Daoy (cell line): ENCODE measurements at regions not wholly inside any gene's neighbourhood (a gene's known extent, or its start where the extent isn't known, plus 50 kb on each side); places are given as distances from the start of the nearest gene placed in this dataset.
"Not testable (repeated sequence)": the region's sequence is repeated elsewhere in the genome, so short reads cannot be mapped to it uniquely, and the experiment has no call there.

Experiments
- DNase-seq: peaks from one replicate; pipeline ENCODE4 v3.0.0-alpha.2; 2015; ENCODE audit warnings: low read depth

DNA sequence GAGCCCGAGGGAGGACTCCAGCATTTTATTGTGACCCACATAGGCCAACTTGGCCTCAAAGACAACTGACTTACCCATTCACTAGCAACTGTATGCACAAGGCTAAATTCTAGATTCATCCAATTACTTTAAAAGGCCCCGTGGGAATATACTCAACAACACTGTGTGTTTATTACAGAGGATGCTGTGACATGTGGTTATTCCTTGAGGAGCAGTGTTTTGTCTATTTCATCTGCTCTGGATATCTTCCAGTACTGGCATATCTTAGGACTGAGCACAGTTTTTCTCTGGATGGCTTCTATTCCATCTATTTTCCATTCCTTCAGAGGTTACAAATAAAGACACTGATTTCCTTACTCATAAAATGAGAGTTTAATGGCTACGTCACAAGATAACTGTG, 87.2 kb upstream of the KRAS start:
- DNase-seq: no peak

DNA sequence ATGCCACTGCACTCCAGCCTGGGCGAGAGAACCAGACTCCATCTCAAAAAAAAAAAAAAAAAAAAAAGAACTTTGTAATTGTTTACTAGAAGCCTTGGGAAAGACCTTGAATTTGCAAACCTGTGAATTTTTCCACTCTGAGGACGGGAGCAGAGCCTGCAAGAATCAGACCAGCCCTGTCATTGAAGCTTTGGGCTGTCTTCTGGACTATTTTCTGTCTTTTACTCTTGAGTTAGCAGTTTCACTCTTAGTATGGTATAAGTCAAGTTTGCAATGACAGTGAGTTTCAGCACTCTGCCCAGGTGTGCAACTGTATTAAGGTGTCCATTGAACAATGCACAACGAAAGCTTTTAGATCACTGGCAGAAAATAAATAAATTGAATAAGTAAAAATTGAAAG, 81.4 kb upstream of the KRAS start:
- DNase-seq: no peak

DNA sequence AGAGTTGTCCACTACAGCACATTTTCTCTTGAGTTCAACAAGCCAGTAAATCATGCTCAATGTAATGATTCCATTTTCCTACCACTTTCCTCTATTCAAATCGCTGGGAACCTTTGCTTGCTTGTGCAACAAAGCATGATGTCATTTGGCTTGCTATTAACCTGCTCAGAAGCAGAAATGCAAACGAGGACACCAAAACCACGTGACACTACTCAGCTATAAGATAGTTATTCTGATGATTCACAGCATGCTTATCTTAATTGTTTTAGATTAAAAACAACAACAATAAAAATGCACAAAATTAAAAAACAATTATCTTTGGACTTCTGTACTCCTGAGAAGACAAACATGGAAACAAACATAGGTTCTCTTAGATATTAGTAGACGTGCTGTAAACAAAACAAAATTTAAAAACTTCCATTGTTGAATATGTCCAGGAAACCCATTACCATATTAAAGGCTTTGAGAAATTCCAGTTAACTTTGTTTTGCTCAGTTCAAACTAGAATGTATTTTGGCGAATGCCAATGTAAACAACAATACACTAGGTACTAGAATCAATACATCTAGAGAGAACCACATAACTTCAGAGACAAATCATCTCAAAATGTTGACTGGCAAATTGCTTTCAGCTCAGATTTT, 77.5 kb upstream of the KRAS start:
- peak; percentile 28 for DNase-seq

DNA sequence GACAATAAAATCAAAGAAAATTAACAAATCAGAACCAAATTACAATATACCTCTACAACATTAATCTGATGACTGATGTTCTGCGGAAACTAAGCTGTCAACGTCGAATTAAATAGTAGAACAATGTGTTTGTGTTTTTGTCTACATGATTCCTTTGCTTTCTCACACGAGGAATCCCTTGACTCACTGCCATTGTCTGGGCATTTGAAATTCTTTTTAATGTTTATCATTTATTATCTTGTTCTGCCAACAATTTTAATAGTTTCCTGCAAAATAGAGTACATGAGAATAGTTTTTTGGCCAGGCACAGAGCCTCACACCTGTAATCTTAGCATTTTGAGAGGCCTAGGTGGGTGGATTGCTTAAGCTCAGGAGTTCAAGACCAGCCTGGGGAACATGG, 76.6 kb upstream of the KRAS start:
- DNase-seq: no peak

DNA sequence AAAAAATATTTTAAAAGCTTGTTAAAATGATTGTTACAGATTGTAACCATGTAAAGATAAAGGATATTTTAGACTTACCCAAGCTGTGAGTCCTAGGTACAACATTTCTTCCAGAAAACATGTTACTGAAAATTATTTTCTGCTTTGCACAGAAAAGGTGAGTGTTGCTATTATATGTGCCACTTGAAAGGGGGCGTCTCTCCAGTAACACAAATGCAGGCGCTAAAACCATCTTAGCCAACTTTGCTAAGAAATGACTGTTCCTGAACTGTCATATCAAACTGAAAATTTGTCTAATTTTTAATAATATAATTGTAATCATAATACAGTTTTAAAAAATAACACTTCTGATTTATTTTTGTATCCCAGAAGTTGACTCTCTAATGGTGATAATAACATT, 75.6 kb upstream of the KRAS start:
- DNase-seq: no peak

DNA sequence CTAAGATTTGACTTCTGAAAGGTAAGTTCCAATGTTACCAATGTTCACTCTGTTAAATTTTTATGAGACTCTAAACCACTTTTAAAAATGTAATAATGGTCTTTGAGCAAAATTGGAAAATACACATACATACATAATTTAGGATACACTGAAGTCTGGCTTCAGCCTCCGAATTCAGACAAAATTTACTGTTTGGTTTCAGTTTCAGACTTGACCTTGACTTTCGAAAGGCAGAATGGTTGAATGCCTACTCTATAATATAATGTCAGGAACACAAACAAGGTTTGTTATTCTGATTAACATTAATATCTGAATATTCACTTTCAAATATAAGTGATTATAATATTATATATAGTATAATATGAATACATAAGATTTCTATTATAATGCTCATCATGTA, 74.1 kb upstream of the KRAS start:
- DNase-seq: no peak

DNA sequence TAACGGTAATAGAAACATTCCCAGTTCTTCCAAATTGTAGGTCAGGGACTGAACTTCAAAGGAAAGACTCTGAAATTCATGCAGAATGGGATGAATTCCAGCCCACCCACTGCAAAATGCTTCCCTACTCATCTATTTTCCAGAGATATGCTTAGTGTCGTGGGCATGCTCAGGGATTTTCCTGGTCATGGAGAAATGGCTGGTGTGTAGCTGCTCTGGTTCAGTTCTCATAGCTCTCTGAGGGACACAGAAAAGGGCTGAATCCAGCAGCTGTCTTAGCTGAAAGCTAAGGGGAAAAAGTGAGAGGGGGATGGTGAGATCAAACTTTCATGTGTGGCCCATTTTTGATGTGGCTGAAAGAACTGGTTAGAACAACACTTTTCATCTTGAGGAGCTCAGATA, 72.9 kb upstream of the KRAS start:
- DNase-seq: no peak

DNA sequence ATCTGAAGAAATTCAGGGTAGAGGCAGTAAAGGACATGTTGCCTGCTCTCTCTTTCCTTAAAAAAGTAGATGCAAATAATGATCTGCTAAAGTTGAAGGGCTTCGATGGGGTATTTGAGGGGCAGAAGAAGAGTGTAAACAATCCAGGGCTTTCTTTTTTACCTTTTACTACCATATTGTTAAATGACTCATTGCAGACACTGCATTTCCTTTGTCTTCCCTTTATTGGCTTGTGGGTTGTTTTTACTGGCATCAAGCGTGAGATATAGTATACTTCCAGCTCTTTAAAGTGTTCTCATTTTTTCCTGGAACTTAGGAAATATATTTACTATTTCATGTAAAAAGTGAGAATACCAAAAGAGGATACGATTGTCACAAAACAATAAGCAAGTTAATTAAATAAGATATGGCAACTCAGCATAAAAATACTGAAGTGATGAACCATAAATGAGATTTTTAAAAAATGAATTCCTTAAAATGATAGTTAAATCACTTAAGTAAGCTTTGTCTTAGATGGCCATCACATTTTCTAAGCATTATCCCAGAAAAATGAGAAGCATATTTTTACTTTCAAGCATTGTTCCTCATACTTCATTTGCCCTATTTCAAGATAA, 72.3 kb upstream of the KRAS start:
- DNase-seq: peak; percentile 60

DNA sequence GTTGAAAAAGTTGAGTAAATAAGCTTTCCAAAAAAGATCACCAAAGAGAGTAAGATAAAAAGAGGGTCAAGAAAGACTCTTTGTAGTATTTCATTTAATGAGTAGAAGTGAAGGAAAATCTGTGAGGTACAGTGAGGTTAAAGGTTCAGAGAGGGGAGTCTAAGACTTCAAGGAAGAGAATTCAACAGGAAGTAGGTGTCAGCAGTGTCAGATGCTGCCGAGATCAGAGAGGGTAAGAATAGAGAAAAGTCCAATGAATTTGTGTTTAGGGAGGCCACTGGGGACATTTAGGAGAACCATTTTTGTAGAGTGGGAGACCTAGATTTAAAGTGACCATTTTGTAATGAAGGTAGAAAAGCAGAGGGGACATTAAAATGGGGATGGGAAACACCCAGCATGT, 71.6 kb upstream of the KRAS start:
- no peak for DNase-seq

DNA sequence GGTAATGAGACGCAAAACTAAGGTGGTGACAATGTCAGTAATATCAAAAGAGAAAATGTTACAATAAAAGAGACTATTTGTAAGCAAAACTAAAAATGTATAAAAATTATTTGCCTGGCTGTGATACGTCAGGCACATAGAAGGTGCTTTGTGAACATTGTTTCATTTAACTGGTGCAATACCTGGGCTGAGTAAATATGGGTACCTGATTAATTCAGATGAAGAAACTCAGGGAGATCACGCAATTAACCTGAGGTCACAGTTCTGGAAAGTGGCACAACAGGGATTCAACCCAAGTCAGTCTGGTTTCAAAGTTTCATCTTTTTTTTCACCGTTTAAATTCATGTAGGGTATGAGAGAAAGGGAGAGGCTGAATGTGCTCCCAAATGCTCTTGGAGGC, 71.0 kb upstream of the KRAS start:
- DNase-seq: no peak

DNA sequence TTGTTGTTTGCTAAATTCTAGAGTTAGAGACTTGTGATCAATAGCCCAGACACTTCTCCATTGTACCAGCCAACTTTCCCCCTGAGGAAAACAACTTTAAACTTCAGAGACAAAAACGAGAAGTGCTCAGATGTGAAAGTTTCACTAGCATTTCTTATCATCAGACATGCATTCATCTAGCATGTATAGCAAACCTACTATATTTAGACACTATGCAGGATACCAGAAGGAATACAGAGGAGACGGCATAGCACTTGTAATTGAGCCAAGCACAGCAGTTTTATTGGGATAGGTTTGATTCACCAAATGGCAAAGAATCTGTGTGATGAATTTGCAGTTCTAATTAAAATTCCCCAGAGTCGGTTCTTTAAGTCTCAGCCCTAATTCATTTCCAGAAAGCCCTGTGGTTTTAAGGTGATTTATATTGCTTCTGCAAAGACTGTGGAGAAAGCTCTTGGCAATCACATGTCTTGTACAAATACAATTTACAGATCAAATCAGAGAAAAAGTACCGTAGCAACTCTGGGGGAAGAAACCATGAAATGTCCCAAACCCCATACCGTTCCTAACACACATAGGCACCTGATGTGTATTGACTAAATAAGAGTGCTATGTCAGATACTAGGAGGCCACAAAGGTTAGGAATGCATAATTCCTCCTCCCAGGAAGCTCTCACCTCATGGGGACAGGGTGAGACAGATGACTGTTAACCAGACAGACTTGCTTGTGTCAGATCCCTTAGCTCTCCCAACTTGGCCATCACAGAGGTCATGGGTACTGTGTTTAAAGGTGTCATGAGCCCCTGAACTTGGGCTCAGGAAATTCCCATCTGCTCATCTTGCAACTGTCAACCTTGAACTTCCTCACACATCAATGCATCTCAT, 69.6 kb upstream of the KRAS start:
- no peak for DNase-seq

DNA sequence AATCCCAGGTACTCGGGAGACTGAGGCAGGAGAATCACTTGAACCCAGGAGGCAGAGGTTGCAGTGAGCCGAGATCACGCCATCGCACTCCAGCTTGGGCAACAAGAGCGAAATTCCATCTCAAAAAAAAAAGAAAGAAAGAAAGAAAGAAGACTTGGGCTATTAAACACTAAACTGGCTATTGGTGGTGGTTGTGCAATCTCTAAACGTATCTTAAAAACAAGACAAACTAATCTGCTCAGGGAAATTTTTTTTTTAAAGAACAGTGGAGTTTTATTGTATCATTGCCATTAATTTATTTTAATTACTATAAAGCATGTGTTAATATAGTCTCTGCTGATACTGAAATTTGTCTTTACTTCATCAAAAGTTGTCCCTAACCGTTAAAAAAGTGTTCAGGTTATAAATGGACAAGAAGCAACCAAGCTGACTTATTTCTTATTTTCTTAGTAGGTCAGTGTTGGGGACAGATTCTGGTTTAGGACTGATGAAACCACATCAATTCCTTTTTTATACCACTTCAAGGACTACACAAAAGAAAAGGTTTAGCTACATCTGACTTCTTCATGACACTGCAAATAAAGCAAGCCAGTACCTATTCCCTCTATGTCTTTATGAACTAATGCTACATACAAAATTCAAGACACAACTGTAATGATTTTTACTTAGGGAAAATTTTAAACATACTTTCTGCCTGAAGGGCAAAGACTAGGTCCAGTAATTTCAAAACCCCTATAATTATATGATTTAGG, 68.7 kb upstream of the KRAS start:
- no peak for DNase-seq

DNA sequence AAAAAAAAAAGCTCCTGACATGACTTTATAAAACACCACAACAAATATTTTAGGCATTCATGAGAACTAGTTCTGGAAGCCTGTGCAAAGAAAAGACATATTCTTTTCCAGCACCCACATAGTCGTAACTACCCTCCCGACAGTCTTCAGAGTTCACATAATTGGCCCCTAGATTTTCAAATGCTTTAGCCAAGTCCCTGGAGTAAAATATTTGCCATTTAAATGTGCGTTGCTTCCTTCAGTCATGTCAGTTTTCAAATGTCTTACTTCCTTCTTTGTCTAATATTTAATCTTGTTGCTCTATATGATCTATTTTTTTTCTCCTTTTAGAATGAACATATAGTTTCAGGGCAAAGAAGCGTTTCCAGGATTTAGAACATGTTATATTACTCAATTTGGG, 66.8 kb upstream of the KRAS start:
- no peak for DNase-seq

DNA sequence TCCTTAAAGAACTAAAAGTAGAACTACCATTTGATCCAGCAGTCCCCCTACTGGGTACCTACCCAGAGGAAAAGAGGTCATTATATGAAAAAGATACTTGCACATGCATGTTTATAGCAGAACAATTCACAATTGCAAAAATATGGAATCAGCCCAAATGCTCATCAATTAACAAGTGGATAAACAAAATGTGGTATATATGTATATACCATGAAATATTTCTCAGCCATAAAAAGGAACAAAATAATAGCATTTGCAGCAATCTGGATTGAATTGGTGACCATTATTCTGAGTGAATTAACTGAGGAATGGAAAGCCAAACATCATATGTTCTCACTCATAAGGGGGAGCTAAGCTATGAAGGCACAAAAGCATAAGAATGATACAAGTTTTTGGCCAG, 64.7 kb upstream of the KRAS start:
- no peak for DNase-seq

DNA sequence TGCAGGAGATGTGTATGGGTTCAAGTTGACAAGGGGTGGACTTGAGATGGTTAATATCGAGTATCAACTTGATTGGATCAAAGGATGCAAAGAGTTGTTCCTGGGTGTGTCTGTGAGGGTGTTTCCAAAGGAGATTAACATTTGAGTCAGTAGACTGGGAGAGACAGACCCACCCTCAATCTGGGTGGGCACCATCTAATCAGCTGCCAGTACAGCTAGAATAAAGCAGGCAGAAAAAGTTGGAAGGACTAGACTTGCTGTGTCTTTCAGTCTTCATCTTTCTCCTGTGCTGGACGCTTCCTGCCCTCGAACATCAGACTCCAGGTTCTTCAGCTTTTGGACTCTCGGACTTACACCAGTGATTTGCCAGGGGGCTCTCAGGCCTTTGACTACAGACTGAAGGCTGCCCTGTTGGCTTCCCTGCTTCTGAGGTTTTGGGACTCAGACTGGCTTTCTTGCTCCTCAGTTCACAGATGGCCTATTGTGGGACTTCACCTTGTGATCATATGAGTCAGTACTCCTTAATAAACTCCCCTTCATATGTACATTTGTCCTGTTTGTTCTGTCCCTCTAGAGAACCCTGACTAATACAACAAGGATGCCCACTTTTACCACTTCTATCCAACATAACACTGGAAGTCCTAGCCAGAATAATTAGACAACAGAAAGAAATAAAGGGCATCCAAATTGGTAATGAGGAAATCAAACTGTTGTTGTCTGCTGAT, 62.7 kb upstream of the KRAS start:
- DNase-seq: not testable (repeated sequence)

DNA sequence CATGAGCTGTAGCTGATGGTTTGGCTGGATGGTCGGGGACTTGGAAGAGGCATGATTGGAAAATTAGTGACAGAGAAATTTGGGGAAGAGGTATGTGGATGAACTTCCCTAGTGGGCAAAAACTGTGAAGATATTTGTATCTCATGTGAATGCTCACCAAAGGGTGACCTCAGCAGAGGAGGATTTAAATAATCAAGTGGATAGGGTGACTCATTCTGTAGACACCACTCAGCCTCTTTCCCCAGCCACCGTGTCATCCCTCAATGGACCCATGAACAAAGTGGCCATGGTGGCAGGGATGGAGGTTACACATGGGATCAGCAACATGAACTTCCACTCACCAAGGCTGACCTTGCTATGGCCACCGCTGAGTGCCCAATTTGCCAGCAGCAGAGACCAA, 60.8 kb upstream of the KRAS start:
- DNase-seq: no peak

DNA sequence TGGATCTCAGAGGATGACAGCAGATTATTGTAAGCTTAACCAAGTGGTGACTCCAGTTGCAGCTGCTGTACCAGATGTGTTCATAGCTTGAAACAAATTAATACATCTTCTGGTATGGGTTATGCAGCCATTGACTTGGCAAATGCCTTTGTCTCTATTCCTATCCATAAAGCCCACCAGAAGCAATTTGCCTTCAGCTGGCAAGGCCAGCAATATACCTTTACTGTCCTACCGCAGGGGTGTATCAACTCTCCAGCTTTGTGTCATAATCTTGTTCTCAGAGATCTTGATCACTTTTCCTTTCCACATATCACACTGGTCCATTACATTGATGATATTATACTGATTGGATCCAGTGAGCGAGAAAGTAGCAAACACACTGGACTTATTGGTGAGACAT, 59.3 kb upstream of the KRAS start:
- DNase-seq: not testable (repeated sequence)

DNA sequence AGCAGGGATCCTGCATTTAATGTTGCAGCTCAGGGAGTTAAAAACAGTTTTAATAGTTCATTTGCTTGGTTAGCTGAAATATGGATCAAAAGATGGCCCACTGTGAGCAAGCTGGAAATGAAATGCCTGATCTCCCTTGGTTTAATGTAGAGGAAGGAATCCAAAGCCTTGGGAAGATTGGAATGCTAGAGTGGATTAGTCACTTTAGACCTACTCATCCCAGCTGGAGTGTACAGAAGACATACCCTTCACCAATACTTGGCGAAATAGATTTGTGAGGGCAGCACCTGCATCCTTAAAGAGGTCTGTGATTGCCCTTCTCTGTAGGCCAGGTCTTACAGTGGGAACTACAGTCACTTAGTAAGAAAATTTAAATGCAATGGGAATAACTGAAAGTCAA, 58.0 kb upstream of the KRAS start:
- no peak for DNase-seq

DNA sequence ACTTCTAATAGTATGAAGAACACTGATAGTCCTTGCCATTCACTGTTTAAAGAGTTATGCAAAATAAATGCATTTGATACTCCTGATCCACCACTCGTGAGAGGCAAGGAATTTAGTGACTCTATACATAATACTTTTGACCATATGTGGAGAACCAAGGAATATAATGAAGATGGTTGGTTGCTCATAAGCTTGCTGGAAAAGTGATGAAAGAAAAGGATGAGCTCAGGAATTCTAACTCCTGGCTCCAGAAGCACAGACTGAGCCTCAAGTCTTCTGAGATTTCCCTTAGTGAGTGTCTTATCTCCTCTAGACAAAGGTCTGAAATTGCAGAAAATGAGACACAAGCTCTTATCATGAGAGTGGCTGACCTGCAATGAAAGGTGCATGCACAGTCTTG, 57.1 kb upstream of the KRAS start:
- no peak for DNase-seq

DNA sequence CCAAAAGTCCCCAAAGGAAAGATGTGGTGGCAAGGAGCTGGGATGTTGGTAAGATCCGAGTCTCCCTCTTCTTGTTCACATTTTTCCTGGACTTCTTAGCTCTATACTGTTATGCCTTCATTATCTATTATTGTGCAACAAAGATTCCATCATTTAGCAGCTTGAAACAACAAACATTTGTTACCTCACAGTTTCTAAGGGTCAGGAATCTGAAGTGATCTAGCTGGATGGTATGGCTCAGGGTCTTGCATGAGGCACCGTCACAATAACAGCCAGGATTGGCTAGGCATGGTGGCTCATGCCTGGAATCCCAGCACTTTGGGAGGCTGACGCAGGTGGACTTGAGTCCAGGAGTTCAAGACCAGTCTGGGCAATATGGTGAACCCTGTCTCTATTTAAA, 51.1 kb upstream of the KRAS start:
- DNase-seq: no peak
